PC-9 (cell line): ENCODE measurements at regions not wholly inside any gene's neighbourhood (a gene's known extent, or its start where the extent isn't known, plus 50 kb on each side); places are given as distances from the start of the nearest gene placed in this dataset.

Experiments used
- BruUV-seq: library from RNA; stranded (reverse); fragments of 400-500 nt; replicated peaks from 2 replicates; lab custom pipeline; 2021; lab: Mats Ljungman, UMichigan
- CTCF ChIA-PET: fragments of 300-600 bp; sonication (Branson Sonifier 250); formaldehyde crosslinking; loops from one replicate; lab custom pipeline; 2022; ENCODE audit warnings: antibody characterized with exemption; lab: Charles Lee
- POLR2A ChIA-PET: fragments of 300-600 bp; sonication (Branson Sonifier 250); formaldehyde crosslinking; loops from one replicate; lab custom pipeline; 2022; ENCODE audit warnings: antibody characterized with exemption; ENCODE audit not compliant: unreplicated experiment; lab: Charles Lee
- DNase-seq, 2 experiments: peaks; one replicate each; pipeline versions ENCODE4 v3.0.0 to v3.0.0-alpha.2; 2015 to 2022; ENCODE audit warnings: mixed read lengths in 1 of 2
- H2AFZ ChIP-seq: fragments of 200-600 bp; sonication (generic); 2 replicates; pipeline ENCODE4 v1.8.1; 2017; ENCODE audit warnings: antibody characterized with exemption
- H3F3A ChIP-seq: fragments of 200-600 bp; sonication (generic); 2 replicates; pipeline ENCODE4 v1.8.1; 2017; ENCODE audit warnings: antibody characterized with exemption, mild to moderate bottlenecking, low read depth; ENCODE audit not compliant: insufficient read depth
- H3K27ac ChIP-seq: fragments of 200-600 bp; sonication (generic); 2 replicates; pipeline ENCODE4 v1.6.1; 2016; ENCODE audit warnings: mixed run types
- H3K27me3 ChIP-seq: fragments of 200-600 bp; sonication (generic); 2 replicates; pipeline ENCODE4 v1.6.1; 2016; ENCODE audit warnings: low read depth, mixed run types; ENCODE audit not compliant: insufficient read depth
- H3K36me3 ChIP-seq: fragments of 200-600 bp; sonication (generic); 2 replicates; pipeline ENCODE4 v1.6.1; 2016; ENCODE audit warnings: low read depth, mixed run types
- H3K4me1 ChIP-seq: fragments of 200-600 bp; sonication (generic); replicated peaks from 2 replicates; pipeline ENCODE4 v1.6.1; 2016; ENCODE audit warnings: mixed run types; ENCODE audit not compliant: insufficient read depth
- H3K4me2 ChIP-seq: fragments of 200-600 bp; sonication (generic); 2 replicates; pipeline ENCODE4 v1.6.1; 2017; ENCODE audit warnings: mixed run types
- H3K4me3 ChIP-seq: fragments of 200-600 bp; sonication (generic); 2 replicates; pipeline ENCODE4 v1.6.1; 2016; ENCODE audit warnings: mixed run types
- H3K79me2 ChIP-seq: fragments of 200-600 bp; sonication (generic); 2 replicates; pipeline ENCODE4 v1.6.1; 2017; ENCODE audit warnings: low read depth, mixed run types
- H3K9me2 ChIP-seq: fragments of 200-600 bp; sonication (generic); 2 replicates; pipeline ENCODE4 v1.8.1; 2017; ENCODE audit warnings: mild to moderate bottlenecking; ENCODE audit not compliant: insufficient read depth
- H3K9me3 ChIP-seq: fragments of 200-600 bp; sonication (generic); 2 replicates; pipeline ENCODE4 v1.8.1; 2016; ENCODE audit warnings: low read depth; ENCODE audit not compliant: insufficient read depth
- H4K20me1 ChIP-seq: fragments of 200-600 bp; sonication (generic); 2 replicates; pipeline ENCODE4 v1.8.1; 2017; ENCODE audit not compliant: insufficient read depth
- CTCF ChIP-seq: fragments of 200-600 bp; sonication (generic); conservative IDR thresholded peaks from 2 replicates; pipeline ENCODE4 v1.6.1; 2017; ENCODE audit warnings: mixed run types, antibody characterized with exemption, mild to moderate bottlenecking, moderate library complexity
- EZH2 ChIP-seq: fragments of 200-600 bp; sonication (generic); IDR thresholded peaks from 2 replicates; pipeline ENCODE4 v1.8.0; 2017; ENCODE audit warnings: antibody characterized with exemption, low read depth
- intact Hi-C: fragments of 100-400 bp; cut with micrococcal nuclease; formaldehyde crosslinking; loops from one replicate; pipeline ENCODE4 v1.10.0; 2022; ENCODE audit not compliant: unreplicated experiment

- Histone ChIP-seq H3K9me3 (no peaks in the 10 kb centered on the region), H3K36me3 (no peaks in the 10 kb centered on the region), H2AFZ (no peak overlapping the region), H3K4me2 (no peak overlapping the region), H4K20me1 (no peaks in the 10 kb centered on the region), H3K4me3 (no peak overlapping the region), H3K9me2 (no peaks in the 10 kb centered on the region), H3F3A (no peaks in the 10 kb centered on the region), H3K27ac (no peak overlapping the region), H3K79me2 (no peaks in the 10 kb centered on the region), H3K4me1 (no peaks in the 10 kb centered on the region), H3K27me3 (no peaks in the 10 kb centered on the region)
- intact Hi-C loops: no loop called here
- ChIA-PET POLR2A (no interaction called here), CTCF (no interaction called here)
- BruUV-seq: no TSS peak
- no peak for DNase-seq
- TF ChIP-seq EZH2: no peak
- no peak for TF ChIP-seq CTCF
These were observed 186.2 kb upstream of the CADPS start for GRCh38 chr3:63061449-63061848.

GRCh38 chr3:63064209-63064755 is 189.1 kb upstream of the CADPS start:
- intact Hi-C loops: no loop called here
- DNase-seq: no peak
- H3K9me2 ChIP-seq: no peaks in the 10 kb centered on the region
- H4K20me1 ChIP-seq: no peaks in the 10 kb centered on the region
- H3K4me1 ChIP-seq: no peaks in the 10 kb centered on the region
- H3K79me2 ChIP-seq: no peaks in the 10 kb centered on the region
- H3K9me3 ChIP-seq: no peaks in the 10 kb centered on the region
- H3K4me3 ChIP-seq: no peak overlapping the region
- H2AFZ ChIP-seq: no peak overlapping the region
- TF ChIP-seq CTCF (no peak), EZH2 (no peak)
- H3K4me2 ChIP-seq: no peak overlapping the region
- CTCF ChIA-PET: no interaction called here
- POLR2A ChIA-PET: no interaction called here
- no TSS peak for BruUV-seq
- no peaks in the 10 kb centered on the region for H3F3A ChIP-seq
- no peaks in the 10 kb centered on the region for H3K36me3 ChIP-seq
- H3K27ac ChIP-seq: no peak overlapping the region
- no peaks in the 10 kb centered on the region for H3K27me3 ChIP-seq

GRCh38 chr3:63067999-63068645 is 192.9 kb upstream of the CADPS start:
- Histone ChIP-seq H2AFZ (no peak overlapping the region), H3K36me3 (no peaks in the 10 kb centered on the region), H3K9me3 (no peaks in the 10 kb centered on the region), H3K27ac (no peak overlapping the region), H3F3A (no peaks in the 10 kb centered on the region), H3K79me2 (no peaks in the 10 kb centered on the region), H3K9me2 (no peaks in the 10 kb centered on the region), H3K27me3 (no peaks in the 10 kb centered on the region), H4K20me1 (no peaks in the 10 kb centered on the region), H3K4me1 (no peaks in the 10 kb centered on the region), H3K4me2 (no peak overlapping the region), H3K4me3 (no peak overlapping the region)
- ChIA-PET CTCF (no interaction called here), POLR2A (no interaction called here)
- DNase-seq: peak in 1 of 2 experiments; percentile 4
- TF ChIP-seq EZH2 (no peak), CTCF (no peak)
- intact Hi-C loops: no loop called here
- BruUV-seq: no TSS peak
